SW480 (cell line): ENCODE measurements at regions not wholly inside any gene's neighbourhood (a gene's known extent, or its start where the extent isn't known, plus 50 kb on each side); places are given as distances from the start of the nearest gene placed in this dataset.
"Not testable (repeated sequence)": the region's sequence is repeated elsewhere in the genome, so short reads cannot be mapped to it uniquely, and the experiment has no call there.

Source experiments
- DNase-seq: peaks from one replicate; pipeline ENCODE4 v3.0.0-alpha.2; 2016; ENCODE audit warnings: low spot score

GRCh38 chr19:23533441-23533840 is 138.2 kb upstream of the ZNF91 start:
- DNase-seq, result not testable (repeated sequence)

- DNase-seq, result no peak
Measured at GRCh38 chr19:23531976-23532375, 136.7 kb upstream of the ZNF91 start.

GRCh38 chr19:23531231-23531790 is 136.0 kb upstream of the ZNF91 start:
- DNase-seq, result no peak

DNA sequence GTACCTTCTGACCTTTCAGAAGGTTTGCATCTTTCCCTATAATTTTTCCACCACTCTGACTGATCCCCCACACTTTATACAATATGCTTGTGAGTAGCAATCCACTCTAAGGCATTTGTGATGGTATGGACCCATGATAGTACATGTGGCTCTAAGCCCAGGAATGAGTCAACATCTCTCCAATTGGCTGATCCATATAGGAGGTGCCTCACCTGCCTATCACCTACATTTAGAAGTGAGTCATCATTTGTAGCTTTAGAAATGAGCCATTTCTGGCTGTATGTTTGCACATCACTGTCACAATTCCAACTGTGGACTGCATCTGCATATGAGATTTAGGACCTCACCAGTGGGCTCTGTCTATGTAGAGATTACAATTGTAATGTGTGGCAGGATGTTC is 133.1 kb upstream of the ZNF91 start:
- DNase-seq, result no peak

- no peak for DNase-seq
Measured at GRCh38 chr19:23527797-23528196, 132.5 kb upstream of the ZNF91 start.

DNA sequence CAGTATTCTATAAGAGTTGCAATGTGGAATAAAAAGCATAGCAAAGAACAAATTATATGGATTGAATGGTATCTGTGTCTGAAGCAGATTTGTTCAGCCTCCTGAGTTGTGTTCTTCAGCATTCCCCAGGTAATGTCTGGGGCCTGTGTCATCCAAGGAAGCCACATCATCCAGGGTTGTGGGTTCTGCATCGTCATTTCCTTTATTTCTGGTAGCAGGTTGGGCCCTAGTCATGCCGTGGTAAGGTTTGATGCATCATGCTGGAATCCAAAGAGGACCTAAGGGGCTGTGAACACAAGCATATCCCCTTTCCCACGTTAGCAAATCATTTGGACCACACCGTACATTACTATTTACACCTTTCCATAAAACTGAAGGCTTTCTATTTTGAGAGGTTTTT is 131.0 kb upstream of the ZNF91 start:
- no peak for DNase-seq

GRCh38 chr19:23525276-23525852 is 130.1 kb upstream of the ZNF91 start:
- DNase-seq, result no peak

- no peak for DNase-seq
Measured at GRCh38 chr19:23523863-23524262, 128.6 kb upstream of the ZNF91 start.

DNA sequence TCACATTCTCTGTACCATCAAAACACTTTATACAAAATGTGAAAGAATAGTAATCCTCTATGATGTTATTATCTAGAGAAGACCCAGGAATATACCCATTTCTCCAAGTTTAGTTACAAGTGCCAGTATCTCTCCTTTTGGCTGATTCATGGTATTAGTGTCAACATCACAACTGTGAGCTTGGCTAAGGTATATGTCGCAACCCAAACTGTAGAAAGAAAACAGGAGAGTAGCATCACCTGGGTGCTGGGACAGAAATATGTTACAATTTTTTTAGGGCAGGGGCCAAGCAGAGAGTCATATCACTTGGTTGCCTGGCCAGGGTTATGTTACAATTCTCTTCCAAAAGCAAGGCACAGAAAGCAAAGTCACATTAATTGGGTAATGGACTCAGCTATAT is 127.2 kb upstream of the ZNF91 start:
- DNase-seq, result no peak

GRCh38 chr19:23521471-23521870 is 126.2 kb upstream of the ZNF91 start:
- DNase-seq, result no peak

DNA sequence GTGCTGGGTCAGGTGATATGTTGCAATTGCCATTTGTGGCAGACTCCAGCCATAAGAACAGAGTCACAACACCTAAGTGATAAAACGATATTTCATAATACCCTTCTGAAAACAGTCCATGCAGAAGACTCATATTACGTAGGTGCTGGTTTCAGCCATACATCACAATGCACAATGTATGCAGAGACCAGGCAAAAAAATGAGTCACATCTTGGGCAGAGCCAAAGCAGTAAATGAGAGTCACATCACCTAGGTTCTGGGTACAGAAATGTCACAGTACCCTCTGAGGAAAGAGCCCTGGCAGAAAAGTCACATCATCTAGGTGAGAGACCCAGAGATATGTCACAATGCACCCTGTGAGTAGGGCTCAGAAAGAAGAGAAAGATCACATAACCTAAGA is 125.2 kb upstream of the ZNF91 start:
- DNase-seq, result no peak

DNA sequence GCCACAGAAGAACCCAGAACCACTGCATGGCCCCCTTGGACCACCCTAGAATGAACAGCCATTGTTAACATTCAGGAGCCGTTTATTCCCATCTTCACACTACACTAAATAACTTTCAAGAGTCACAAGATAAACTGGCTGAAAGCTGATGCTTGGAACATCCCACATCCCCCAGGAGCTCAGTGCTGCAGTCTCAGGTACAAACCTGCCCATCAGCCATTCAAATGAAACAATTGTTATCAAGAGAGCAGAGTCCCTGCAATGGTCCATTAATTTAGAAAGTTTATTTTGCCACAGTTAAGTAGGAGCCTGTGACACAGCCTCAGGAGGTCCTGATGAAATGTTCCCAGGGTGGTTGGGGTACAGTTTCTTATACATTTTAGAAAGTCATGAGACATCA is 123.8 kb upstream of the ZNF91 start:
- no peak for DNase-seq

DNA sequence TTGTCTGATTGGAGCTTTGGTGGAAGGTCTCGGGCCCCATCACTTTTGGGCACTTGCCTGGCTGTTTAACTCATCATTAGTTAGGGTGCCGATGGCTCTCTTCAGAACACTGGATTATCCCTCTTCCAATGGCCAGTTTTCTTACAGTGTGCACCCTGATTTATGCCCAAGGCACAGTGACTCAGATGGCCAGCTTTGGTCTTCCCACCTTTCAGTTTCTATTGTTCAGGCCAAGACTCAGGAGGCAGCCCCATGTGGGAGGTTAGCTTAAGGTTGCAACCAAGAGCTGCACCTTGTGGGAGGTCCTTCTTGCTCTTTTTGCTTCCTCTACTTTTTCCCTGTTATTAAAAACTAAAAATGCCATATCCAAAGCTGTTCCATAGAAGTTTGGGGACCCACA is 121.0 kb upstream of the ZNF91 start:
- no peak for DNase-seq

GRCh38 chr19:23515551-23515950 is 120.3 kb upstream of the ZNF91 start:
- no peak for DNase-seq

DNA sequence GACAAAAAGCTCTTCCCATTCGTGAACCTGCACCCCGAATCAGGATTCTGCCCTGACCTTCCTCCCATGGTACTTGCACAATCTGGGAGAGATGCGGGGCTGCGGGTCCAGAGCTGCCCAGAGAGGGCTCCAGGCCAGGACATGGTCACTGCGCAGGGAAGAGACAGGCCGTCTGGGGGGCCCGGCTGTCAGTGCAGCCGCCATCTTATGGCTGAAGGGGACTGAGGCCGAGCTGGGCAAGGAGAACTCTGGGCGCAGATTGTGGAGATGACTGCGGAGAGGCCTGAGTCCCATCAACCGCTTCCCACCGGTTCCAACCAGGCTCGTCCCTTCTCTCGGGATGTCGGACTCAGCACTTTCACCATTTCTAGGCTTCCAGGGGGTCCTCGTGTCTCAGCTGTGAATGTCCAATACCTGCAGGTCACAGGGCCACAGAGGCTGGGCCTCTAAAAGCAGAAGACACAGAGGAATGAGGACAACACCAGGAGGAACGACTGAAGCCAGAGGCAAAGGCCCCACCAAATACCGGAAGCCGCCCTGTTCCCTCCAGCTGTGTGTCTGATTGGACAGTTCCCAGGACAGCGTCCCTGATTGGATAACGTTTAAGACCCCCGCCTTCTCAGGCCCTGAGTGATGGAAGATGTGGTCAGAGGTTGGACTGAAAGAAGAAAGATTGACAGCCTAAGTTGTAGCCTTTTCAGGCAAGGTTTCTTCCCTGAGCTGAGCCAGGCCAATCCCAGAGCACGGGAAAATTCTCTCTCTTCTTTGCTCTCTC is 117.1 kb upstream of the ZNF91 start:
- DNase-seq, result no peak

- no peak for DNase-seq
Measured at GRCh38 chr19:23509686-23510450, 114.6 kb upstream of the ZNF91 start.

GRCh38 chr19:23507446-23507845 is 112.2 kb upstream of the ZNF91 start:
- DNase-seq, result no peak

DNA sequence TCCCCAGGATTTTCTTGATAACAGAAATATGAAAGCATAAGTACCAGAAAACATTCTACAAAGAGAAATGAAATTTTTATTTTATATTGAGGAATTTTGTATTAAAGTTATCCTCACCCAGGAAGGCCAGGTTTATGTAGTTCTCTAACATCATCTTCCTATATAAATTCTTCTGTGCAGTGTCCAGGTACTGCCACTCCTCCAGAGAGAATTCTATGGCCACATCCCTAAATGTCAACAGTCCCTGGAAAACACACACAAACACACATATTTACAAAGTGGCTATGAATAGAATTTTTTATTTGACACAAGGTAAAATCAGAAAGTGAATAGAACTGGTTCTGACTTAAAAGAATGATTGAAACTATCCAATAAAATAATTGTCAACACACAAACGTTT is 110.5 kb upstream of the ZNF91 start:
- DNase-seq, result no peak

GRCh38 chr19:23482829-23483228 is 87.6 kb upstream of the ZNF91 start:
- DNase-seq, result no peak

- no peak for DNase-seq
Measured at GRCh38 chr19:23481043-23481442, 85.8 kb upstream of the ZNF91 start.

- DNase-seq, result no peak
Measured at GRCh38 chr19:23475477-23475876, 80.2 kb upstream of the ZNF91 start.

DNA sequence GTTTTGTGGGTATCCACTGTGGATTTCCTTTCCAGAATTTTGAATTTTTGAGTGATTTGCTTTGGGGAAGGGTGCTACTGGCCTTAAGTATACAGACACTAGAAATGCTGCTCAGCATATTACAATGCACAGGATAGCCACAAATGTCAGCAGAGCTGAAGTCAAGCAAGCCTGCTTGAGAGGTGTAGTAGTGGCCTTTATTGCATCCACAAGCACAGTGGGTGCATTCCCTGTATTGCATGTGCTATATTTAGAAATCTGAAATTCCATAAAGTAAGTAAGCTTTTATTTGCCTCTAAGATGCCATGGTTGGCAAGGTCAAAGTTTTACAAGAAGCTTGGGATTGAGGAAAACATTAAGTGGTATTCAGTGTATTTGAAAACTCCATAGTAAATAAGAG is 79.5 kb upstream of the ZNF91 start:
- DNase-seq, result no peak

- no peak for DNase-seq
Measured at GRCh38 chr19:23474172-23474571, 78.9 kb upstream of the ZNF91 start.
